GM18502 (cell line): ENCODE measurements at regions not wholly inside any gene's neighbourhood (a gene's known extent, or its start where the extent isn't known, plus 50 kb on each side); places are given as distances from the start of the nearest gene placed in this dataset.

Experiments used
- ATAC-seq: cut with Tn5 transposase; IDR thresholded peaks from one replicate; pipeline ENCODE4 v1.9.1; 2021; ENCODE audit warnings: mild to moderate bottlenecking; ENCODE audit not compliant: unreplicated experiment, poor library complexity

DNA sequence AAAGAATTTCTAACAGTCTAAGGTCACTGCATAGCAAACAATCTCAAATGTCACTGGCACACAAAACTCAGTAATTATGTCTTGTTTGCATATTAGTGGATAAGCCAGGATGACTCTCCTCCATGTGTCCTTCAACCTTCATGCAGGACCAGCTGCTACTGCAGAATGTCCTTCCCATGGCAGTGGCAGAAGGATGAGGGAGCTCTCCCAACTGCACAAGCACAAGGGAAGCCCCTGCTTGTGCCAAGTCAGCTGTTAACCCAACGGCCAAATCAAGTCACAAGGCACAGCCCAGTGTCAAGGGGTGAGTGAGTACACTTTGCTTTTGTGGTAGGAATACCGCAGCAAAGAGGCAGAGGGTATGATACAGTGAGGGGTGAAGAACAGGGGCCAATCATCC, 59.3 kb upstream of the VWC2 start:
- ATAC-seq: no peak

DNA sequence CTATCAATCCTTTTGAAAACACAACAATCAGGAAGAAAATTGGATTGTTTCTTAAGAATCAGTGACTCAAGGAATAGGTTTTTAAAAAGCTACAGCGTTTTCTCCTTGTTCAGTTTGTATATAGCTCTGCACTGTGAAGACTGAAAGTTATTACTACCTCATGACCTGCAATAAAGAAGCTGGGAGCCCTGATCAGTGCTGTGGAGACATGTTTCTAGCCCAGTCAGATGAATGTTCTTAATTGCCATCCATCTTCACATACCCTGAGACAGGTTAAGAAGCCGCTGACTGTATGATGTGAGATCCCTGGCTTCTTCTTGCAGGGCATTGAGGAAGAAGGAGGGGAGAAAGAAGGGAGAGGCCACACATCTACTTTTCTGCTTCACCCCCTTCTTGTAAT, 58.0 kb upstream of the VWC2 start:
- no peak for ATAC-seq

DNA sequence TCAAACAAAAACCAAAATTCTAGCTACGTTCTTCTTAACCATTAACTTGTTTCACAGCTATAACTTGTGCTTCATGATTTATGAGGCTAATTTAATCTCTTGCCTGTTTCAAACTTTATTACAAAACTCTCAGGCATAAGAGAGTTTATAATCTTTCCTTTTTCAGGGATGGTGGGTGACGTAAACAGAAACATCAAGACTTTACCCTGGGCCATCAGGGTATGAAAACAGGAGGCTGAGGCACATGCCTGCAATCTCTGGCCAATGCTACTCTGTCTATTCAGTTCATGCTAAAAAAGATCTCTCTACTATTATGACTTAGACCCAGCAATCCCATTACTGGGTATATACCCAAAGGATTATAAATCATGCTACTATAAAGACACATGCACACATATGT, 55.9 kb upstream of the VWC2 start:
- no peak for ATAC-seq

DNA sequence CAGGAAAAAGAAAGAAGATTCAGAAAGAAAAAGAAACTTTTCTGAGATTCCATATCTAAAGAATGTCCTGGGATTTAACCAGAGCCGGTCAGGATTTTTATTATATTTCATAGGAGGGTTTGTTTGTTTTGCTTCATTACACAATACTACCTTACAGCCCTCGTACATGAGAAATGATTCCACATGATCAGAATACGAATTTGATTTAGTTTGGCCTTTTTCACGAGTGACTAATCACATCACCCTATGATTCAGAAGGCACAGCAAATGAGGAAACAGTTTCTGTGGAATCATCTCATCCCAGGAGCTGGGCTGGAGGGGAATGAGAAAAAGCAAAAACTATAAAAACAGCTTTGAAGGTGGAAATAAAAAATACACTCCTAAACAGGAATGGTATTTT, 54.7 kb upstream of the VWC2 start:
- ATAC-seq: no peak

DNA sequence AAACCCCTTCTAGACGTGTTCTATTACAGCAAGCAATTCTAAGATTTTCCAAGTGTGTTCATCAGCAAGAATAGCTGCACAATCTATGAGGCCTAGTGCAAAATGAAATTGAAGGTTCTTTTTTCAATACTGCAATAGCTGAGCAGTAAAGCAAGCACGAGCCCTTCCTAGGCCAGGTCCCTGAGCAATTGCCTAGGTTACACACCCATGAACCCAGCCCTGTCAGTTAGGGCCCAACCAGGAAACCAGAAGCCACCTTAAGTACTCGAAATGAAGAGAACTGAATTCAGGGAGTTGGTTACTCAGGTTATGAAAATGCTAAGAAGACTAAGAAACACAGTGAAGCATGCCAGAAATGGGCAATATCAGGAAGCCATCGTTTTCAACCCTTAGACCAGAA, 52.0 kb upstream of the VWC2 start:
- no peak for ATAC-seq
